ENCODE measurements at regions not wholly inside any gene's neighbourhood (a gene's known extent, or its start where the extent isn't known, plus 50 kb on each side); places are given as distances from the start of the nearest gene placed in this dataset.

- no peak for TF ChIP-seq ZC3H11A (IDR thresholded peaks at IDR 0.05)
- TF ChIP-seq RAD21 (conservative IDR thresholded peaks at IDR 0.05 in 1 of 2, IDR thresholded peaks at IDR 0.05 in 1 of 2): no peak
- no peak for TF ChIP-seq FOSB (CRISPR knock-in tag; IDR thresholded peaks at IDR 0.05)
- TF ChIP-seq PHF8 (IDR thresholded peaks at IDR 0.05; ENCODE audit: borderline replicate concordance, low read depth): no peak
- TF ChIP-seq TFCP2L1 (CRISPR knock-in tag; IDR thresholded peaks at IDR 0.05): no peak
- TF ChIP-seq PBX3 (IDR thresholded peaks at IDR 0.05): no peak
- H3K4me1 ChIP-seq: no peaks in the 10 kb centered on the region
- POLR2A ChIA-PET: no interaction called here
- H3K9me3 ChIP-seq: no peaks in the 10 kb centered on the region
- no peak for ATAC-seq
- DNase-seq (ENCODE audit: low read depth in 1 of 2, low spot score in 1 of 2): no peak
- H3K27ac ChIP-seq: no peak overlapping the region
- CTCF ChIA-PET: interaction anchor here (0.8 kb wide), 1 partner anchor 153 kb away, joined by 3 read pairs; no protein-coding TSS in a partner anchor
- no peak overlapping the region for H3K4me3 ChIP-seq
- no peak for FAIRE-seq
- 25% methylated on average over 3 of the region's 3 CpGs for WGBS (ENCODE audit: missing lambda C conversion rate)
- H3K4me2 ChIP-seq: no peak overlapping the region
These were observed 61.1 kb upstream of the SV2C start for GRCh38 chr5:76021936-76022584.

GRCh38 chr5:76016258-76016657, 66.9 kb upstream of the SV2C start:
- DNase-seq (ENCODE audit: low read depth in 1 of 2, low spot score in 1 of 2): no peak
- FAIRE-seq: no peak
- CTCF ChIA-PET: interaction anchor here (0.9 kb wide), 1 partner anchor 89 kb away, joined by 3 read pairs; no protein-coding TSS in a partner anchor

GRCh38 chr5:76014005-76014404, 69.2 kb upstream of the SV2C start:
- Histone ChIP-seq H3K4me1 (no peaks in the 10 kb centered on the region), H3K27ac (no peak overlapping the region), H3K4me3 (no peak overlapping the region), H3K4me2 (no peak overlapping the region), H3K9me3 (no peaks in the 10 kb centered on the region)
- DNase-seq (ENCODE audit: low read depth in 1 of 2, low spot score in 1 of 2) (no peak), FAIRE-seq (no peak), ATAC-seq (no peak)
- CTCF ChIA-PET: no interaction called here
- TF ChIP-seq ZNF302 (CRISPR knock-in tag; IDR thresholded peaks at IDR 0.05): no peak
- no peak for TF ChIP-seq MAZ (IDR thresholded peaks at IDR 0.05; ENCODE audit: borderline replicate concordance, low read depth, low read length)
- no peak for TF ChIP-seq RCOR1 (IDR thresholded peaks at IDR 0.05; ENCODE audit: low read depth, low read length)
- TF ChIP-seq SMC3 (IDR thresholded peaks at IDR 0.05): no peak
- TF ChIP-seq CHD4 (IDR thresholded peaks at IDR 0.05; ENCODE audit: borderline replicate concordance): no peak
- no peak for TF ChIP-seq CHD2 (IDR thresholded peaks at IDR 0.05; ENCODE audit: low read length, partially characterized antibody)
- TF ChIP-seq HOXB5 (CRISPR knock-in tag; IDR thresholded peaks at IDR 0.05): no peak
- TF ChIP-seq HEYL (CRISPR knock-in tag; IDR thresholded peaks at IDR 0.05): no peak
- TF ChIP-seq TP53 (CRISPR knock-in tag; IDR thresholded peaks at IDR 0.05): no peak
- TF ChIP-seq JUN (IDR thresholded peaks at IDR 0.05): no peak
- TF ChIP-seq JUNB (IDR thresholded peaks at IDR 0.05): no peak
- TF ChIP-seq PBX3 (IDR thresholded peaks at IDR 0.05): no peak
- no peak for TF ChIP-seq BHLHE40 (IDR thresholded peaks at IDR 0.05; ENCODE audit: low read depth, low read length)
- TF ChIP-seq FOSL2 (IDR thresholded peaks at IDR 0.05): no peak
- TF ChIP-seq FOSL2 (CRISPR knock-in tag; IDR thresholded peaks at IDR 0.05): no peak
- POLR2A ChIA-PET: no interaction called here

More at GRCh38 chr5:76016258-76016657, 66.9 kb upstream of the SV2C start:
- TF ChIP-seq ZNF302 (CRISPR knock-in tag; IDR thresholded peaks at IDR 0.05): no peak
- TF ChIP-seq HEYL (CRISPR knock-in tag; IDR thresholded peaks at IDR 0.05): no peak
- TF ChIP-seq FOSL2 (IDR thresholded peaks at IDR 0.05): no peak
- TF ChIP-seq FOSL2 (CRISPR knock-in tag; IDR thresholded peaks at IDR 0.05): no peak
- 0% methylated on average over 1 of the region's 1 CpG for WGBS (ENCODE audit: missing lambda C conversion rate)
- Histone ChIP-seq H3K27ac (no peak overlapping the region), H3K4me2 (no peak overlapping the region), H3K4me1 (no peaks in the 10 kb centered on the region), H3K9me3 (no peaks in the 10 kb centered on the region), H3K4me3 (no peak overlapping the region)
- no peak for ATAC-seq
- POLR2A ChIA-PET: no interaction called here
